D341Med (cell line): ENCODE measurements at regions not wholly inside any gene's neighbourhood (a gene's known extent, or its start where the extent isn't known, plus 50 kb on each side); places are given as distances from the start of the nearest gene placed in this dataset.

Experiments used
- DNase-seq: peaks from one replicate; pipeline ENCODE4 v3.0.0; 2012; ENCODE audit warnings: low spot score

DNA sequence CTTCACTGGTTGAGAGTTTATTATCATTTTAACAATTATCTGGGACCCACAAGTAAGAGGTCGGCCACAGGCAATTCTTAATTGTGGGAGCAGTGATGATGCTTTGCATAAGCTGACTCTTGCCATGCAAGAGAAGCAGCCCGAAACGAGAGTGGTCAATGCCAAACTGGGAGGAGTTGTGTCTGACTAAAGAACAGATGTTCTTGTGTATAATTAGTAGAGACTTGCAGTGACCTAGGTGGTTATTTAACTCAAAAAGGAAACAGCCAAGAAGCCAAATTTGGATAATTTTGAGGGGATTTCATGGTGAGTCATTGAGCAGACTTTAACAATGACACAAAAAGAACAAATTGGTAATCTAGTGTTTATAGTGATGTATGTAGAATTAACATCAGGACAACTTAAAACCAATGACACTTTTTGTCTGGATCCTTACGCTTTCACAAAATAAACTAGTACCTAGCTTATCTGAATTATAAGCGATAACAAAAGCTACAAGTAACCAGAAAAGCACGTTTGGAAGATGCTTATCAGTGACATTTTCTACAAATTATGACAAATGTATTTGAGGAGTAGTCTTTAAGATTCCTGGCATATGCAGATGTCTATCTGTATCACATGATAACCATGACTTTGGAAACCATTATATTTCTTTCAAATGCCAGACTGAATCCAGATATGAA is 184.7 kb upstream of the DLGAP1 start:
- no peak for DNase-seq

DNA sequence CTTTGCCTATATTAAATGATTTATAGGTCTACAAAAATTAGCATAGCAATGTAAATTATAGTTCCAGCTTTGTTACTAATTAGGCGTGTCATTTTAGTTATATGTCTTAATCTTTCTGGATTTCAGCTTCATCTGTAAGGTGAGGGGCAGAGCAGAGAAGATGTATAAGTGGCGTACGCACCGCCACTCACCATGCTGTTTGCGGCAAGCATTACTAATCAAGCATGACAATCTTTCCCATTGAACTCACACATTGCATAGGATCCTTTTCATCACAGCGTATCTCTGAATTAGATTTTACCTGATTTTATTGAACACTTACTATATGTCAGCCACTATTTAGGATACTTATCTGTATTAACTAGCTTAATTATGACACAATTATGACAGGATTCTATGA is 183.6 kb upstream of the DLGAP1 start:
- DNase-seq: no peak

DNA sequence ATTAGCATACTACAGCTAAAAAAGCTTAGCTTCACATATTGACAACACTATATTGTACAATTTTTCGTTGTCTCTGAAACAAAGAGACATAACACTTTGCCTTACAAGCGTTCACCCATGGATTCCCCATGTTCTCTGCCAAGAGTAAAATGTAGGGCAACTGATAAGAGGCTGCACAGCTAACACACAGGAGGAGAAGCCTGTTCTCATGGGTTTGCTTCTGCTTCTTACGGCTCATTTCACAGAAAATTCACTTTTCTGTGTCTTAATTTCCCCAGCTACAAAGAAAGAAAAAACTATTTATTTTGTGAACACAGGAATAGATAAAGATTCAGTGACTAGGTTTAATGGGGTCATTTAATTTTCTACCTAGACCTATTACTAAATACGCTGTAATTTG is 182.8 kb upstream of the DLGAP1 start:
- DNase-seq: no peak

DNA sequence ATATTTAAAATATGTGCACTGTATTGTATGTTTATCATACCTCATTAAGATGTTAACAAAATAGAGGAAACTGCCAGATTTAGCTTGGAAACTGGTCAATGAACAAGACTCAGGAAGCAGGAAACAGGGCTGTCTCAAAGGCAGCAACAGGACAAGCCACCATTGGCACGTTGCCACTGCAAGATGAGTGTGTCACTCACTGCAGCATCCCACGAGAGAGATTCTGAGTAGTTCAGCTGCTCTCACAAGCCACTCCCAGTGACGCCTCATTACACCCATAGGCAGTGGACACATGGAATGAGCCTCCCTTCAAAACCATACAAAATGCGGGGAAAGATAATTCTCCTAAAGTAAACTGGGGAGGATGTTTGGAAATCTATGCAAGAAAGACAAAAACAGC is 181.9 kb upstream of the DLGAP1 start:
- DNase-seq: no peak

DNA sequence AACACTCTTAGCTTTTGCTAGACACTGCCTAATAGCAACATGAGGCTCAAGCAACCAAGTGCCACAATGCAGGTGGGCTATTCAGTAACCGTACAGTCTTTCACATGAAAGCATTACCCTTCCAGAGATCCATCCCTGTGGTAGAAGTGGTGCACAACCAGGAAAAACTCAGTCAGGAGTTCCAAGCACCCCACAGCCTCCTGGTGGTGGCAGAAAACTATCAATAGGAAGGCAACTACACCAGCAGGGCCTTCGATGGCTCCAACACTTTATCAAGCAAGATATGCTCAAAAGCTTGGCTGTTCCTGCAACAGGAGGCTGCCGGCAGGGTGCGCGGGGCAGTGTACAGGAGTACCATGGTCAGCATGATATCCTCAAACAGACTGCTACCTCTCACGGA is 176.1 kb upstream of the DLGAP1 start:
- DNase-seq: no peak

- no peak for DNase-seq
These were observed 150.1 kb upstream of the DLGAP1 start for GRCh38 chr18:4605212-4605611.

- no peak for DNase-seq
These were observed 148.8 kb upstream of the DLGAP1 start for GRCh38 chr18:4603955-4604354.

DNA sequence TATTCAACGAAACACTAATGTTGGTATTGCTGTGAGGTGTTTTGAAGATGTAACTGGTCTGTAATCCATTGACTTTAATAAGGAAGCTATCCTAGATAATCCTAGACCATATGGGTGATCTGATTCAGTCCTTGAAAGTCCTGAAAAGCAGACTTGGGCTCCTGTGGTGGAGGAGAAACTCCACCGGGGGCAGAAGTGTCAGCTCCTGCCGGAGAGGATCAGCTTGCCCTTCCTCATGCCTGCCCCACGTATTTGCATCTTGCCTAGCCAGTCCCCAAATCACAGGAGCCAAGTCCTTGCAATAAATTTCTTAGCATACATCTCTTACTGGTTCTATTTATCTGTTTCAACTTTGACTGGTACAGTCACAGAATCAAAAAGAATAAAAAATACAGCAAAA is 144.2 kb upstream of the DLGAP1 start:
- DNase-seq: peak; percentile 63

DNA sequence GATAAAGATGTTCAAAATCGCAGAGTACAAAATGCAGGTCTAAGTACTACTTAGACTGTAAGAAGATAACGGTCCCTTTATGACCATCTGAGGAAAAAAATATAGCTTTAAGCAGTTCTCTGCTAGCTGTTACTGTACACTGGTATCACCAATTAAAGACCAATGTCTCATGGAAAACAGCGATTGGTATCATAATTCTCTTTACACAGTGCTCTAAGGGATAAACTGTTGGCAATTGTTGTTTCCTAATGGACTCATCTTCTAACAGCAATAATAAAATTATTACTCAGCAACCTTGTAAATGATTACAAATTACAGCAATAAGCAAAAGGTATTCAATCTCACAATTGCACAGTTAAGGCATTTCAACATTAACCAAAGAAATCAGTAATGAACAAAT is 142.2 kb upstream of the DLGAP1 start:
- DNase-seq: no peak

GRCh38 chr18:4593895-4594294 is 138.8 kb upstream of the DLGAP1 start:
- DNase-seq: no peak

DNA sequence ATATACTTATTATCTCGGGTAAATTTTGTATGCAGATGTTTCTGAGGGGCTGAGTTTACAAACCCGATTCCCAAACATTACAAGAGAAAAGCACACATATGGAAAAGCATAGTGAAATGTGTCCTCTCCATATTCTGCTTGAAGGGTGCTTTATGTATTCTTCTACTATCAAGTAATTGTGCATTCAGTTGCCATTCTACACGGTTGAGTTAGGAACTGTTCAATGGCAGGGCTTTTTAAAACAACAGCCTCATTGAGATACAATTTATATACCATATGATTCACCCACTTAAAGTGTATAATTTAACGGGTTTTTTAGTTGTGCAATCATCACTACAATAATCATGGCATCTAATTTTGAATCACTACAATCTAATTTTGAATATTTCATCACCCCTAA is 138.4 kb upstream of the DLGAP1 start:
- no peak for DNase-seq

DNA sequence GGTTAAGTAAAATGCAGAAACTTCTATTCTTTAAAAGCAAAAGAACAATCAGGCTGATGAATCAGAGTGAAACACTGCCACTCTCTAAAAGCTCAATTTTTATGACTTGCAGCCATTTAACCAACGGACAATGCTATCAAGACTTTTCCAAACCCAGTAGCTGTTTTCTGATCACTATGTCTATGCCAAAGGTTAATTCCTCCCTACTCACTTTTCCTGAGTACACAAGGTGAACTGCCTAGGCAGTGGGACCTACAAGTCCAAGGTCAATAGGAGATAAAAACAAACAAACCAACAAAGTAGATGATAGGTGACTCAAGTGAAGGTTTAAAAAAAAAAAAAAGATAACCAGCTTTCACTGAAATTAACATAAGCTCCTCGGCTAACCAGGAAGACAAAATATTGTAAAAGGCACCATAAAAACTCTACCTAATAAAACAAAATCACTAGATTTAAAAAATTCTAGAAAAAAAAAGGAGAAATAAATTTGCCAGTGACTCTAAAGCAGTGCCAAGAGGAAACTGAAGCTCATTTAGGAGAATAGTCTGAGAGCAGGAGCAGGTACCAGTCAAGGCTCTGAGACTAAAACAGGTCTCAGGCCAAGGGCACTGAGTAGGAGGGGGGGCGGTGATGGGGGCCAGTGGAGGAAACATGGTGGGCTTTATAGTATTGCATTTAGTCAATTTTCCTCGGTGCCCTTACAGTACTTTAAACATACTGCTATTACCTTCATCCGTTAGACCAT is 134.1 kb upstream of the DLGAP1 start:
- DNase-seq: no peak

- DNase-seq: no peak
These were observed 132.1 kb upstream of the DLGAP1 start for GRCh38 chr18:4587204-4587603.

- no peak for DNase-seq
These were observed 131.6 kb upstream of the DLGAP1 start for GRCh38 chr18:4586731-4587130.

DNA sequence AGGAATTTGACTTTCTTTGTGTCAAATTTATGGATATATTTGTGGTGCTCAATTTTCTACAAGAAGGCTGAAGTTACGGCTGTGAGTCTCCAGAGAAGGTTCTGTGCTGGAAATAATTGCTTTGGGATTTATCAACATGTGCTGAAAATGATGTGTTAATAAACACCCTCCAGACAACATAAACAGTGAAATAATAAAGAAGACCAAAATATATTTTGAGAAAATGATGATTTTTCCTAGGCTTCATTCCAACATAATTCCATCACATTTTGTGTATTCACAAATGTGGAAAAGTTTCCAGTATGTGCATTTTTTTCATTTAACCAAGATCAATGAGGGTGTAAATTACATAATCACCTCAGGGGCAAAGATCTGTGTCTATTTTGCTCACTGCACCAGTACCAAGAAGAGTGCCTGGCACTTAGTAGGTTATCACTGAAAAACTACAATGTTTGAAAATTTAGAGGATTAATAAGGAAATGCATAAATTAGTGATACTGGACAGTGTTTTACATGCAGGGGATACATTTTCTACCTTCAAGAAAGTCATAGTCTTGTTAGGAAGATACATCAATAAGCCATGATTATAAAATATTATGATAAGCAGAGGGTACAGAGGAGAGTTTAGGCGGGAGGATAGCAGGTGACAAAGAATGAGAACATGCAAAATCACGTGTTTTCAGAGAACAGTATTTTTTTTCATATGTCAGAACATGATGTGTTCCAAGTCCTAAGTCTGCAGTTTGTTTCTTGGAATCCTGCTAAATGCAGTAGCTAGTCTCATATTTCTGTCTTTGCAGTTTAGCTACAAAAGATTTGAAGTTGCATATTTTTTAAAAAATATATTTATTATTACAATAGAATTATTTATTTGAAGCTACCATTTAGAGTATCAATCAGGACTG is 127.6 kb upstream of the DLGAP1 start:
- no peak for DNase-seq

GRCh38 chr18:4581966-4582365 is 126.9 kb upstream of the DLGAP1 start:
- DNase-seq: no peak

DNA sequence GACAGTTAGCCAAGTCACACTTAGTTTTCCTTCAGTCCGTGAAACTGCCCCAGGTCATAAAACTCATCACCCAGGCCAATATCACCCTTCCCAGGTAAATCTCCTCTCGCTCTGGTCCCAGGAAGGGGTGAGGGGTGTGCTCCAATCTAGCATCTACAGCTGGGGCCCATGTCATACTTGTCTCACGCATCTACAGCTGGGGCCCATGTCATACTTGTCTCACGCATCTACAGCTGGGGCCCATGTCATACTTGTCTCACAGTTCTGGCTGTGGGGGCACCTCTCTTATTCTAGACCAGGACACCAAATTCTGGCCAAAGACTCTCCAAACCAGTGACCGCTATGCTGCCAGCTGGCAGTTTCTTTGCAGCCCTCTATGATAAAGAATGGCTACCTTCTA is 123.3 kb upstream of the DLGAP1 start:
- DNase-seq: no peak

GRCh38 chr18:4573735-4574134 is 118.6 kb upstream of the DLGAP1 start:
- no peak for DNase-seq

DNA sequence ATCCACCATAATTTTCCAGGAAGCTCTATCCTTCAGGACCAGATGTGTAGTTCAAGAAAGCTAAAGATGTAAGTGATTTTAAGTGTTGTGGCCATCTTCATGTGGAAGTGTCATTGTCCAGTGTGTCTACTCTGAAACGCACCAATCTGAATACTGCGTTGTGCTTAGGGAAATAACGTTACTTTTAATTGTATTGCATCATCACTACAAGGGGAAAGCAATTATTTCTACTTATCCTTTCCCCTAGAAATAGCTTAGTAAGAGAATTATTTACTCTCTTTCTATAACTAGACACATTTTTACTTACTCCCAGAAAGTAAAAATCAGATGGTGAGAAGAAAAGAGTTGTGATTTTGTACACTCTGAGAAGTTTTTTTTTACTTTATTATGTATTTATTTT is 102.4 kb upstream of the DLGAP1 start:
- no peak for DNase-seq

- DNase-seq: no peak
These were observed 95.9 kb upstream of the DLGAP1 start for GRCh38 chr18:4551001-4551360.

- no peak for DNase-seq
These were observed 94.2 kb upstream of the DLGAP1 start for GRCh38 chr18:4549164-4549872.

DNA sequence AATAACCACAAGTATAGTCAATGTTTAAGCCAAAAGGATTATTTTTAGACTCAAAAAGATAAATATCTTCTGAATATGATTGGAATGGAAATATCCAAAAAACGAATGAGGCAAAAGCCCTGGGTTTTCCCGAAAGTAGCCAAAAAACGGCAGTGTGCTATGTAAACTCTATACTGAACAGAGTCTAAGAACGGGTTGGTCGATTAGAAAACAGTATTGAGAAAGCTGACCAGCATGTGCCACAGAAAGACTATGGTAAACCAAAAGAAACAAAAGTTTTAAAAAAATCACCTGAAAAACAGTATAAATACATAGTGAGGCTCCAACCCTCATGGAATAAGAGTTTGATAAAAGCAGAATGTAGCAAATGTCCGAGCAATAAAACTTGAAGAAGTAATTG is 92.0 kb upstream of the DLGAP1 start:
- DNase-seq: no peak
